ENCODE measurements at regions not wholly inside any gene's neighbourhood (a gene's known extent, or its start where the extent isn't known, plus 50 kb on each side); places are given as distances from the start of the nearest gene placed in this dataset.

DNA sequence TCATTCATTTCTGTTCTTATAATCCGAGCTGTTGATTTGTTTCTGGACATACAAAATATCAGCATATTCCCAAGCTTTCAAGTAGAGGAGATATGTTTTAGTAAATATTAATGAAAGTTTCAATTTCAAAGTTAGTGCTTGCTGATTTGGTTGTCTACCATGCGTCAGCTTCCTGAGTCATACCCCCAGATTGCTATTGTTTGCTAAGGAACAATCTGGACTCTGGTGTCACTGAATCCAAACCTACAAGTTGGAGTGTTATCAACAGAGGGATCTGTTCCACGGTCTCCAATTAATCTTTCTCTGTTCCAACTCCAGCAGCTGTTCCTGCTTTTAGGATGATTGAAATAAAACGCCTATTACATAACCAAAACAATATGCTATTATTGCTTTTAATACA lies 96.1 kb upstream of the FAM9A start:
- no peak for DNase-seq (ENCODE audit: low spot score)
- H3K4me3 ChIP-seq: no peak overlapping the region
- H3K27me3 Mint-ChIP-seq (ENCODE audit: insufficient read depth, low read depth, poor library complexity): no peaks in the 10 kb centered on the region
- H3K9me3 Mint-ChIP-seq: peaks cover 5% of the 10 kb centered on the region; the same call in 2 of the 3 replicates
- no peak for TF ChIP-seq EZH2phosphoT487 (IDR thresholded peaks at IDR 0.05; ENCODE audit: unreplicated experiment)
- no peak for TF ChIP-seq STAT1 (IDR thresholded peaks at IDR 0.05; ENCODE audit: unreplicated experiment)
- TF ChIP-seq ZNF331 (CRISPR knock-in tag; IDR thresholded peaks at IDR 0.05; ENCODE audit: low read depth): no peak
- no peak for TF ChIP-seq CTCF (conservative IDR thresholded peaks at IDR 0.05; ENCODE audit: low read depth in 2 of 2)
- no peaks in the 10 kb centered on the region for H3K4me1 ChIP-seq (ENCODE audit: insufficient read depth)
- H3K4me1 Mint-ChIP-seq: no peaks in the 10 kb centered on the region
- no peaks in the 10 kb centered on the region for H3K27me3 ChIP-seq (ENCODE audit: insufficient read depth)
- no peaks in the 10 kb centered on the region for H3K36me3 ChIP-seq (ENCODE audit: insufficient read depth)
- H3K4me3 Mint-ChIP-seq: no peak overlapping the region
- no peak overlapping the region for H3K27ac ChIP-seq (ENCODE audit: low read depth)
- H3K27ac Mint-ChIP-seq: no peak overlapping the region
- no peak overlapping the region for H2AFZ ChIP-seq
- H4K20me1 ChIP-seq (replicated peaks; ENCODE audit: insufficient read depth): no peaks in the 10 kb centered on the region
- no peaks in the 10 kb centered on the region for H3F3A ChIP-seq (replicated peaks; ENCODE audit: low read depth)
- no peak for ATAC-seq
- H3K4me2 ChIP-seq: no peak overlapping the region
- no peaks in the 10 kb centered on the region for H3K36me3 Mint-ChIP-seq (ENCODE audit: low read depth)
- H3K79me2 ChIP-seq (replicated peaks; ENCODE audit: insufficient read depth): no peaks in the 10 kb centered on the region
- no peaks in the 10 kb centered on the region for H3K9me2 ChIP-seq (ENCODE audit: insufficient read depth)

DNA sequence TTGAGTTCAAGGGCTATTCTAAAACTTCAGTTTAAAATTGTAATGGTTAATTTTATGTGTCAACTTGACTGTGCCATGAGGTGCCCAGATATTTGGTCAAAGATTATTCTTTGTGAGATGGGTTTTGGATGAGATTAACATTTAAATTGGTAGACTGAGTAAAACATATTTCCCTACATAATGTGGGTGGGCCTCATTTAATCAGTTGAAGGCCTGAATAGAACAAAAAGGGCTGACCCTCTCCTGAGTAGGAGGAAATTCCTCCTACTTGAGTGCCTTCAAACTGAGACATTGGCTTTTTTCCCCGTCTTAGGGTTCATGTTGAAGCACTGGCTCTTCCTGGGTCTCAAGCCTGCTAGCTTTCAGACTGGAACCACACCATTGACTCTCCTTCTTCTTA lies 89.6 kb upstream of the FAM9A start:
- Histone ChIP-seq H3K4me2 (no peak overlapping the region), H3K79me2 (replicated peaks; ENCODE audit: insufficient read depth) (no peaks in the 10 kb centered on the region), H3K9me2 (ENCODE audit: insufficient read depth) (no peaks in the 10 kb centered on the region), H3K27me3 (ENCODE audit: insufficient read depth) (no peaks in the 10 kb centered on the region), H2AFZ (no peak overlapping the region), H3K4me1 (ENCODE audit: insufficient read depth) (peaks cover 6% of the 10 kb centered on the region), H3K4me3 (no peak overlapping the region), H4K20me1 (replicated peaks; ENCODE audit: insufficient read depth) (no peaks in the 10 kb centered on the region), H3K27ac (ENCODE audit: low read depth) (no peak overlapping the region), H3K36me3 (ENCODE audit: insufficient read depth) (no peaks in the 10 kb centered on the region), H3F3A (replicated peaks; ENCODE audit: low read depth) (no peaks in the 10 kb centered on the region)
- TF ChIP-seq EZH2phosphoT487 (IDR thresholded peaks at IDR 0.05; ENCODE audit: unreplicated experiment): no peak
- no peak for TF ChIP-seq JUNB (IDR thresholded peaks at IDR 0.05; ENCODE audit: unreplicated experiment)
- no peak for TF ChIP-seq ZNF331 (CRISPR knock-in tag; IDR thresholded peaks at IDR 0.05; ENCODE audit: low read depth)
- TF ChIP-seq, protein P1, sequence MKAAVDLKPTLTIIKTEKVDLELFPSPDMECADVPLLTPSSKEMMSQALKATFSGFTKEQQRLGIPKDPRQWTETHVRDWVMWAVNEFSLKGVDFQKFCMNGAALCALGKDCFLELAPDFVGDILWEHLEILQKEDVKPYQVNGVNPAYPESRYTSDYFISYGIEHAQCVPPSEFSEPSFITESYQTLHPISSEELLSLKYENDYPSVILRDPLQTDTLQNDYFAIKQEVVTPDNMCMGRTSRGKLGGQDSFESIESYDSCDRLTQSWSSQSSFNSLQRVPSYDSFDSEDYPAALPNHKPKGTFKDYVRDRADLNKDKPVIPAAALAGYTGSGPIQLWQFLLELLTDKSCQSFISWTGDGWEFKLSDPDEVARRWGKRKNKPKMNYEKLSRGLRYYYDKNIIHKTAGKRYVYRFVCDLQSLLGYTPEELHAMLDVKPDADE (IDR thresholded peaks at IDR 0.05): no peak
- TF ChIP-seq STAT1 (IDR thresholded peaks at IDR 0.05; ENCODE audit: unreplicated experiment): no peak
- peaks cover 3% of the 10 kb centered on the region; the same call in 1 of the 3 replicates for H3K36me3 Mint-ChIP-seq (ENCODE audit: low read depth)
- peaks cover 9% of the 10 kb centered on the region; the same call in 2 of the 3 replicates for H3K9me3 Mint-ChIP-seq
- H3K27me3 Mint-ChIP-seq (ENCODE audit: insufficient read depth, low read depth, poor library complexity): no peaks in the 10 kb centered on the region
- H3K4me1 Mint-ChIP-seq: peaks cover 11% of the 10 kb centered on the region
- ATAC-seq (no peak), DNase-seq (ENCODE audit: low spot score) (no peak)
- no peak overlapping the region for H3K27ac Mint-ChIP-seq
- no peak overlapping the region for H3K4me3 Mint-ChIP-seq

DNA sequence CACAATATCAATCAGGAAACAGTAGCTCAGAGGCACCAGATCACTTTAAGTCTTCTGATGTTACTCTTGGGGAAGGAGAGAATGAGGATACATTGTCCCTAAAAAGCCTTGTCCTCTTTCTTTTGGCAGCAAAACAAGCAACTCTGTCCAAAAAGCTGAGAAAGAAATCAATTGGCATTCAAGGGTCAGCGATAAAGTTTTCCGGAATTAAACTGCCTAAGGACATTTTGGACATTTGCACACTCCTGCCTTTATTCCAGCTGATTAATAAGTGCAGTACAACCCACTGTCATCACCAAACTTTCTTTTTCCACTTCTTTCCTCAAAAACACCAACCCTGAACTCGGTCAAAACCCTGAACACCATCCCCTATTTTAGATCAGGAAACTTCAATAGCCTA lies 85.8 kb upstream of the FAM9A start:
- H3K4me2 ChIP-seq: 0 out of 2 replicates have a peak overlapping the region, but pooled peaks have one; percentile 40
- no peak overlapping the region for H3K4me3 Mint-ChIP-seq
- TF ChIP-seq, protein P2, sequence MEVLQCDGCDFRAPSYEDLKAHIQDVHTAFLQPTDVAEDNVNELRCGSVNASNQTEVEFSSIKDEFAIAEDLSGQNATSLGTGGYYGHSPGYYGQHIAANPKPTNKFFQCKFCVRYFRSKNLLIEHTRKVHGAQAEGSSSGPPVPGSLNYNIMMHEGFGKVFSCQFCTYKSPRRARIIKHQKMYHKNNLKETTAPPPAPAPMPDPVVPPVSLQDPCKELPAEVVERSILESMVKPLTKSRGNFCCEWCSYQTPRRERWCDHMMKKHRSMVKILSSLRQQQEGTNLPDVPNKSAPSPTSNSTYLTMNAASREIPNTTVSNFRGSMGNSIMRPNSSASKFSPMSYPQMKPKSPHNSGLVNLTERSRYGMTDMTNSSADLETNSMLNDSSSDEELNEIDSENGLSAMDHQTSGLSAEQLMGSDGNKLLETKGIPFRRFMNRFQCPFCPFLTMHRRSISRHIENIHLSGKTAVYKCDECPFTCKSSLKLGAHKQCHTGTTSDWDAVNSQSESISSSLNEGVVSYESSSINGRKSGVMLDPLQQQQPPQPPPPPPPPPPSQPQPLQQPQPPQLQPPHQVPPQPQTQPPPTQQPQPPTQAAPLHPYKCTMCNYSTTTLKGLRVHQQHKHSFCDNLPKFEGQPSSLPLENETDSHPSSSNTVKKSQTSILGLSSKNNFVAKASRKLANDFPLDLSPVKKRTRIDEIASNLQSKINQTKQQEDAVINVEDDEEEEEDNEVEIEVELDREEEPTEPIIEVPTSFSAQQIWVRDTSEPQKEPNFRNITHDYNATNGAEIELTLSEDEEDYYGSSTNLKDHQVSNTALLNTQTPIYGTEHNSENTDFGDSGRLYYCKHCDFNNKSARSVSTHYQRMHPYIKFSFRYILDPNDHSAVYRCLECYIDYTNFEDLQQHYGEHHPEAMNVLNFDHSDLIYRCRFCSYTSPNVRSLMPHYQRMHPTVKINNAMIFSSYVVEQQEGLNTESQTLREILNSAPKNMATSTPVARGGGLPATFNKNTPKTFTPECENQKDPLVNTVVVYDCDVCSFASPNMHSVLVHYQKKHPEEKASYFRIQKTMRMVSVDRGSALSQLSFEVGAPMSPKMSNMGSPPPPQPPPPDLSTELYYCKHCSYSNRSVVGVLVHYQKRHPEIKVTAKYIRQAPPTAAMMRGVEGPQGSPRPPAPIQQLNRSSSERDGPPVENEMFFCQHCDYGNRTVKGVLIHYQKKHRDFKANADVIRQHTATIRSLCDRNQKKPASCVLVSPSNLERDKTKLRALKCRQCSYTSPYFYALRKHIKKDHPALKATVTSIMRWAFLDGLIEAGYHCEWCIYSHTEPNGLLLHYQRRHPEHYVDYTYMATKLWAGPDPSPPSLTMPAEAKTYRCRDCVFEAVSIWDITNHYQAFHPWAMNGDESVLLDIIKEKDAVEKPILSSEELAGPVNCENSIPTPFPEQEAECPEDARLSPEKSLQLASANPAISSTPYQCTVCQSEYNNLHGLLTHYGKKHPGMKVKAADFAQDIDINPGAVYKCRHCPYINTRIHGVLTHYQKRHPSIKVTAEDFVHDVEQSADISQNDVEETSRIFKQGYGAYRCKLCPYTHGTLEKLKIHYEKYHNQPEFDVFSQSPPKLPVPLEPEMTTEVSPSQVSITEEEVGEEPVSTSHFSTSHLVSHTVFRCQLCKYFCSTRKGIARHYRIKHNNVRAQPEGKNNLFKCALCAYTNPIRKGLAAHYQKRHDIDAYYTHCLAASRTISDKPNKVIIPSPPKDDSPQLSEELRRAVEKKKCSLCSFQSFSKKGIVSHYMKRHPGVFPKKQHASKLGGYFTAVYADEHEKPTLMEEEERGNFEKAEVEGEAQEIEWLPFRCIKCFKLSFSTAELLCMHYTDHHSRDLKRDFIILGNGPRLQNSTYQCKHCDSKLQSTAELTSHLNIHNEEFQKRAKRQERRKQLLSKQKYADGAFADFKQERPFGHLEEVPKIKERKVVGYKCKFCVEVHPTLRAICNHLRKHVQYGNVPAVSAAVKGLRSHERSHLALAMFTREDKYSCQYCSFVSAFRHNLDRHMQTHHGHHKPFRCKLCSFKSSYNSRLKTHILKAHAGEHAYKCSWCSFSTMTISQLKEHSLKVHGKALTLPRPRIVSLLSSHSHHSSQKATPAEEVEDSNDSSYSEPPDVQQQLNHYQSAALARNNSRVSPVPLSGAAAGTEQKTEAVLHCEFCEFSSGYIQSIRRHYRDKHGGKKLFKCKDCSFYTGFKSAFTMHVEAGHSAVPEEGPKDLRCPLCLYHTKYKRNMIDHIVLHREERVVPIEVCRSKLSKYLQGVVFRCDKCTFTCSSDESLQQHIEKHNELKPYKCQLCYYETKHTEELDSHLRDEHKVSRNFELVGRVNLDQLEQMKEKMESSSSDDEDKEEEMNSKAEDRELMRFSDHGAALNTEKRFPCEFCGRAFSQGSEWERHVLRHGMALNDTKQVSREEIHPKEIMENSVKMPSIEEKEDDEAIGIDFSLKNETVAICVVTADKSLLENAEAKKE (CRISPR knock-in tag; IDR thresholded peaks at IDR 0.05): no peak

More for the DNA sequence above, 85.8 kb upstream of the FAM9A start:
- Mint-ChIP-seq H3K9me3 (peaks cover 4% of the 10 kb centered on the region; the same call in 2 of the 3 replicates), H3K27me3 (ENCODE audit: insufficient read depth, low read depth, poor library complexity) (no peaks in the 10 kb centered on the region), H3K36me3 (ENCODE audit: low read depth) (peaks cover 3% of the 10 kb centered on the region; the same call in 1 of the 3 replicates), H3K4me1 (peaks cover 24% of the 10 kb centered on the region), H3K27ac (no peak overlapping the region)
- Histone ChIP-seq H3K27ac (ENCODE audit: low read depth) (no peak overlapping the region), H2AFZ (no peak overlapping the region), H3K4me3 (no peak overlapping the region), H3K9me2 (ENCODE audit: insufficient read depth) (no peaks in the 10 kb centered on the region), H4K20me1 (replicated peaks; ENCODE audit: insufficient read depth) (no peaks in the 10 kb centered on the region), H3K36me3 (ENCODE audit: insufficient read depth) (no peaks in the 10 kb centered on the region), H3K79me2 (replicated peaks; ENCODE audit: insufficient read depth) (no peaks in the 10 kb centered on the region), H3K27me3 (ENCODE audit: insufficient read depth) (no peaks in the 10 kb centered on the region), H3F3A (replicated peaks; ENCODE audit: low read depth) (no peaks in the 10 kb centered on the region), H3K4me1 (ENCODE audit: insufficient read depth) (peaks cover 6% of the 10 kb centered on the region)
- ATAC-seq (no peak), DNase-seq (ENCODE audit: low spot score) (no peak)
